GM19239 (cell line): ENCODE measurements at regions not wholly inside any gene's neighbourhood (a gene's known extent, or its start where the extent isn't known, plus 50 kb on each side); places are given as distances from the start of the nearest gene placed in this dataset.
"Not testable (repeated sequence)": the region's sequence is repeated elsewhere in the genome, so short reads cannot be mapped to it uniquely, and the experiment has no call there.

ENCODE experiments used
- DNase-seq: peaks from one replicate; pipeline ENCODE4 v3.0.0; 2011; ENCODE audit warnings: low spot score; ENCODE audit not compliant: insufficient read length
- FAIRE-seq: peaks from 2 replicates; lab custom pipeline; 2011; peaks lifted over from hg19 to GRCh38; lab: Jason Lieb, UNC

DNA sequence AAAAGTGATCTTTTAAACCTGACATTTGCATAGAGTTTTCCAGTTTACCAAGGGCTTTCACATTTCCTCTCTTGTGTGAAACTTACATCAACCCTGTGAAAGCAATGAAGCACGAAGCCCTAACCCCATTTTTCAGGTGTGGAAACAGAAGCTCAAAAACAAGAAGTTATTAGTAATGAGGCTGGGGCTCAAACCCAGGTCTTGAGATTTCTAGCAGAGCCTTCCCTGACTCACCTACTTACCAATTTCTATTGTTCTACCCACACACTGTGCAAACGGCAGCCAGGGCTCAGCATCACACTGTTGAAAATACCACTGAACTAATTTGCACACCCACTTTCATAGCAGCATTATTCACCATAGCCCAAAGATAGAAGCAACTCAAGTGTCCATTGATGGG, 117.8 kb upstream of the IGF1R start:
- FAIRE-seq (no peak), DNase-seq (no peak)

DNA sequence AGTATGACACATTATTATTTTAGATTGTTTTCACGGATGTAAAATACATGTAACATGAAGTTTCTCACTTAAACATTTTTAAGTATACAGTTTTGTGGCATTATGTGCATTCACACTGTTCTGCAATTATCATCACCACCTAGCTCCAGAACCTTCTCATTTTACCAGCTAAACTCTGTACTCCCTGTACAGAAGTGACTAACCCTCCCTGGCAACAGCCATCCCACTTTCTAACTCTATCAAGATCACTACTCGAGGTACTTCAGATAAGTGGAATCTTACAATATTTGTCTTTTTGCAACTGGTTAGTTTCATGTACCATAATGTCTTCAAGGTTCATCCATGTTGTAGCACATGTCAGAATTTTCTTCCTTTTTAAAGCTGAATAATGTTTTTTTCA, 116.3 kb upstream of the IGF1R start:
- DNase-seq (no peak), FAIRE-seq (no peak)

GRCh38 chr15:98536976-98537375, 111.4 kb upstream of the IGF1R start:
- DNase-seq (no peak), FAIRE-seq (no peak)

- FAIRE-seq (no peak), DNase-seq (no peak)
These were observed 110.8 kb upstream of the IGF1R start for GRCh38 chr15:98537516-98538060.

DNA sequence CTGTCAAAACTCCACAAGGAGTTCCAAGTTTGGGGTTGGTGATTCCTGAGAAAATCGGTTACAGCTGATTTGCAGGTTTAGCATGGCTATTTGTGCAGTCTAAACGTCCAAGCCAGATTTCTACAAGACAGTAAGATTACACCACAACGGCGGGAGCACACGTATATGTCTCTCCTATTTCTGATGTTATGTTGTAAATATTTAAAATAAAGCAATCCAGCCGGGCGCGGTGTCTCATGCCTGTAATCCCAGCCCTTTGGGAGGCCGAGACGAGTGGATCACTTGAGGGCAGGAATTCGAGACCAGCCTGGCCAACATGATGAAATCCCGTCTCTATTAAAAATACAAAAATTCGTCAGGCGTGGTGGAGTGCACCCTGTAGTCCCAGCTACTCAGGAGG, 106.8 kb upstream of the IGF1R start:
- FAIRE-seq, result no peak

GRCh38 chr15:98543237-98543636, 105.1 kb upstream of the IGF1R start:
- FAIRE-seq (no peak), DNase-seq (no peak)

More for the DNA sequence above, 106.8 kb upstream of the IGF1R start:
- DNase-seq, result no peak

GRCh38 chr15:98546329-98546728, 102.0 kb upstream of the IGF1R start:
- FAIRE-seq, result no peak
- no peak for DNase-seq

DNA sequence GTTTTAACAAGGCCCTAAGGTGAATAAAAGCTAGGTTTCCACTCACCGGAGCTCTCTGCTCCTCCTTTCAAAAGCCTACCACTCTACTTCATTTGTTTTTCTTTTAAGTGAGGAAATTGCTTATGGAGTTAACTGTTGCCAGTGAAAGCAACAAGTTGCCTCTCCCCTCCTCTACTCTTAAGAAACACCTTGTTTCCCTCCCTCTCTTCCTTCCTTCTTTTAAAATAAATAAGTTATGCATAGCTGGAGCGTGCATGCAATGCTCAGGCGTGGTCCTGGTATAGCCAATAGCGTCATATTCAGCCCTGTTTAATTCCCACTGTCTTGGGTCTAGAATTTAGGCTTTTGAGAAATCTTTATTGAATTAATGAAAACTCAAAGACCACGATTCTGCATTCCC, 101.1 kb upstream of the IGF1R start:
- DNase-seq, result no peak
- no peak for FAIRE-seq

- FAIRE-seq (no peak), DNase-seq (no peak)
These were observed 100.6 kb upstream of the IGF1R start for GRCh38 chr15:98547741-98548138.

GRCh38 chr15:98548139-98548971, 100.0 kb upstream of the IGF1R start:
- no peak for DNase-seq
- FAIRE-seq, result no peak

- DNase-seq, result no peak
- FAIRE-seq, result no peak
These were observed 99.3 kb upstream of the IGF1R start for GRCh38 chr15:98549003-98549402.

DNA sequence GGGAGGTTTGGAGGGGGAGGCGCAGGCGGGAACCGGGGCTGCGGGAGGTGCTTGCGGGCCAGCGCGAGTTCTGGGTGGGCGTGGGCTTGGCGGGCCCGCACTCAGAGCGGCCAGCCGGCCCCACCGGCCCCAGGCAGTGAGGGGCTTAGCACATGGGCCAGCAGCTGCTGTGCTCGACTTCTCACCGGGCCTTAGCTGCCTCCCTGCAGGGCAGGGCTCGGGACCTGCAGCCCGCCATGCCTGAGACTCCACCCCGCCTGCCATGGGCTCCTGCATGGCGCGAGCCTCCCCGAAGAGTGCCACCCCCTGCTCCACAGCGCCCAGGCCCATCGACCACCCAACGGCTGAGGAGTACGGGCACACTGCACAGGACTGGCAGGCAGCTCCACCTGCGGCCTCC, 98.6 kb upstream of the IGF1R start:
- DNase-seq (no peak), FAIRE-seq (no peak)

GRCh38 chr15:98550363-98550762, 98.0 kb upstream of the IGF1R start:
- not testable (repeated sequence) for FAIRE-seq

GRCh38 chr15:98551936-98552562, 96.3 kb upstream of the IGF1R start:
- no peak for FAIRE-seq
- DNase-seq, result no peak

More at GRCh38 chr15:98550363-98550762, 98.0 kb upstream of the IGF1R start:
- DNase-seq, result not testable (repeated sequence)

- no peak for FAIRE-seq
- DNase-seq, result no peak
These were observed 93.8 kb upstream of the IGF1R start for GRCh38 chr15:98554272-98555172.

GRCh38 chr15:98555173-98555515, 93.2 kb upstream of the IGF1R start:
- FAIRE-seq (no peak), DNase-seq (no peak)

DNA sequence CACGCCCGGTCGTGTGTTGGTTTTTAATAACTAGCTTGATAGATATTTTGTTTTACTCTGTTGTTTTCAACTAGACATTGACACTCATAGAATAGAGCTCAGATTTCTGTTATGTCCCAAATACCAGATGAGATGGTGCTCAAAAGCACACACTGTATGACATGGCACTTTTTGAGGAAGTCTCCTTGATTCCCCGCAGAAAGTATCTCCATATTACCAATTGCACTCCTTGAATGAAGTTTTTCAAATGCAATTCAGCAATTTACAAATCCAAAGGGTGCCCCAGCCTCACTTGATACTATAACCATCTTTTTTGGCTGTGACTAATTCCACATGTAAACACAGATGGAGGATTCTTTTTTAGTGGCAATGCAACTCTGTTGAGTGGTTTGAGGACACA, 92.0 kb upstream of the IGF1R start:
- no peak for FAIRE-seq
- DNase-seq, result no peak

GRCh38 chr15:98560338-98560737, 88.0 kb upstream of the IGF1R start:
- DNase-seq, result no peak
- no peak for FAIRE-seq

GRCh38 chr15:98561169-98561941, 87.0 kb upstream of the IGF1R start:
- no peak for FAIRE-seq

More at GRCh38 chr15:98561169-98561941, 87.0 kb upstream of the IGF1R start:
- DNase-seq, result no peak
